IgD-negative memory B cell (primary cell): ENCODE measurements at regions not wholly inside any gene's neighbourhood (a gene's known extent, or its start where the extent isn't known, plus 50 kb on each side); places are given as distances from the start of the nearest gene placed in this dataset.

Experiments
- H3K27ac Mint-ChIP-seq, 3 donors: one replicate each; pipeline ENCODE4 v1.8.0; 2020 to 2022; ENCODE audit warnings: mild to moderate bottlenecking in 3 of 3, mixed read lengths in 3 of 3, moderate library complexity in 1 of 3
- H3K27me3 Mint-ChIP-seq: one replicate; pipeline ENCODE4 v1.8.0; 2021; ENCODE audit warnings: mixed read lengths
- H3K36me3 Mint-ChIP-seq: one replicate; pipeline ENCODE4 v1.8.0; 2020; ENCODE audit warnings: mild to moderate bottlenecking, mixed read lengths
- H3K4me1 Mint-ChIP-seq, 3 donors: one replicate each; pipeline ENCODE4 v1.8.0; 2020 to 2022; ENCODE audit warnings: mixed read lengths in 3 of 3, mild to moderate bottlenecking in 1 of 3
- H3K4me3 Mint-ChIP-seq, 4 donors: one replicate each; pipeline ENCODE4 v1.8.0; 2020 to 2022; ENCODE audit warnings: mild to moderate bottlenecking in 4 of 4, mixed read lengths in 4 of 4, moderate library complexity in 3 of 4
- H3K9me3 Mint-ChIP-seq, 3 donors: one replicate each; pipeline ENCODE4 v1.8.0; 2020 to 2021; ENCODE audit warnings: mixed read lengths in 3 of 3, mild to moderate bottlenecking in 1 of 3

GRCh38 chr4:108264693-108265092 is 96.0 kb upstream of the LEF1 start:
- Mint-ChIP-seq H3K36me3 (no peaks in the 10 kb centered on the region), H3K9me3 (peaks cover 0 to 8% (median 3%) of the 10 kb centered on the region in 3 donors), H3K27ac (no peak overlapping the region), H3K27me3 (no peaks in the 10 kb centered on the region), H3K4me3 (no peak overlapping the region), H3K4me1 (no peaks in the 10 kb centered on the region)

GRCh38 chr4:108263057-108263456 is 94.3 kb upstream of the LEF1 start:
- Mint-ChIP-seq H3K36me3 (no peaks in the 10 kb centered on the region), H3K27me3 (no peaks in the 10 kb centered on the region), H3K4me3 (no peak overlapping the region), H3K4me1 (no peaks in the 10 kb centered on the region), H3K9me3 (peaks cover 0 to 10% (median 3%) of the 10 kb centered on the region in 3 donors), H3K27ac (no peak overlapping the region)

- no peaks in the 10 kb centered on the region for H3K36me3 Mint-ChIP-seq
- no peaks in the 10 kb centered on the region for H3K4me1 Mint-ChIP-seq
- peaks cover 0 to 7% (median 2%) of the 10 kb centered on the region in 3 donors for H3K9me3 Mint-ChIP-seq
- H3K27ac Mint-ChIP-seq: no peak overlapping the region
- H3K27me3 Mint-ChIP-seq: no peaks in the 10 kb centered on the region
- no peak overlapping the region for H3K4me3 Mint-ChIP-seq
Observed at GRCh38 chr4:108261026-108261425, 92.3 kb upstream of the LEF1 start.

GRCh38 chr4:108256538-108256937 is 87.8 kb upstream of the LEF1 start:
- Mint-ChIP-seq H3K27me3 (no peaks in the 10 kb centered on the region), H3K4me3 (no peak overlapping the region), H3K36me3 (no peaks in the 10 kb centered on the region), H3K4me1 (no peaks in the 10 kb centered on the region), H3K27ac (no peak overlapping the region), H3K9me3 (peaks cover 0 to 2% (median 0%) of the 10 kb centered on the region in 3 donors)

- H3K27me3 Mint-ChIP-seq: no peaks in the 10 kb centered on the region
- H3K4me3 Mint-ChIP-seq: no peak overlapping the region
- H3K9me3 Mint-ChIP-seq: peaks cover 0 to 2% (median 0%) of the 10 kb centered on the region in 3 donors
- no peak overlapping the region for H3K27ac Mint-ChIP-seq
- no peaks in the 10 kb centered on the region for H3K36me3 Mint-ChIP-seq
- no peaks in the 10 kb centered on the region for H3K4me1 Mint-ChIP-seq
Observed at GRCh38 chr4:108255203-108255747, 86.5 kb upstream of the LEF1 start.

GRCh38 chr4:108249397-108249796 is 80.7 kb upstream of the LEF1 start:
- Mint-ChIP-seq H3K27ac (no peak overlapping the region), H3K4me1 (no peaks in the 10 kb centered on the region), H3K9me3 (peaks cover 2 to 16% (median 3%) of the 10 kb centered on the region in 3 donors), H3K27me3 (peaks cover 2% of the 10 kb centered on the region), H3K4me3 (no peak overlapping the region), H3K36me3 (no peaks in the 10 kb centered on the region)

GRCh38 chr4:108247387-108248049 is 78.8 kb upstream of the LEF1 start:
- no peaks in the 10 kb centered on the region for H3K4me1 Mint-ChIP-seq
- no peaks in the 10 kb centered on the region for H3K36me3 Mint-ChIP-seq
- peaks cover 2% of the 10 kb centered on the region for H3K27me3 Mint-ChIP-seq
- H3K4me3 Mint-ChIP-seq: no peak overlapping the region
- H3K9me3 Mint-ChIP-seq: peaks cover 2 to 16% (median 3%) of the 10 kb centered on the region in 3 donors
- H3K27ac Mint-ChIP-seq: no peak overlapping the region

- no peaks in the 10 kb centered on the region for H3K4me1 Mint-ChIP-seq
- no peak overlapping the region for H3K4me3 Mint-ChIP-seq
- H3K27me3 Mint-ChIP-seq: peaks cover 2% of the 10 kb centered on the region
- H3K36me3 Mint-ChIP-seq: no peaks in the 10 kb centered on the region
- no peak overlapping the region for H3K27ac Mint-ChIP-seq
- H3K9me3 Mint-ChIP-seq: peaks cover 2 to 13% (median 4%) of the 10 kb centered on the region in 3 donors
Observed at GRCh38 chr4:108244606-108245005, 75.9 kb upstream of the LEF1 start.

GRCh38 chr4:108240366-108240765 is 71.6 kb upstream of the LEF1 start:
- no peaks in the 10 kb centered on the region for H3K36me3 Mint-ChIP-seq
- no peaks in the 10 kb centered on the region for H3K27me3 Mint-ChIP-seq
- no peak overlapping the region for H3K27ac Mint-ChIP-seq
- H3K9me3 Mint-ChIP-seq: peaks cover 0 to 2% (median 0%) of the 10 kb centered on the region in 3 donors
- H3K4me3 Mint-ChIP-seq: no peak overlapping the region
- H3K4me1 Mint-ChIP-seq: no peaks in the 10 kb centered on the region

GRCh38 chr4:108237693-108238092 is 69.0 kb upstream of the LEF1 start:
- Mint-ChIP-seq H3K27me3 (no peaks in the 10 kb centered on the region), H3K27ac (no peak overlapping the region), H3K36me3 (no peaks in the 10 kb centered on the region), H3K4me1 (no peaks in the 10 kb centered on the region), H3K4me3 (no peak overlapping the region), H3K9me3 (peaks cover 0 to 2% (median under 1%) of the 10 kb centered on the region in 3 donors)

- Mint-ChIP-seq H3K27ac (no peak overlapping the region), H3K27me3 (no peaks in the 10 kb centered on the region), H3K4me3 (no peak overlapping the region), H3K4me1 (no peaks in the 10 kb centered on the region), H3K36me3 (no peaks in the 10 kb centered on the region), H3K9me3 (peaks cover 2 to 4% (median 4%) of the 10 kb centered on the region in 3 donors)
Observed at GRCh38 chr4:108236264-108236663, 67.5 kb upstream of the LEF1 start.

GRCh38 chr4:108227923-108228322 is 59.2 kb upstream of the LEF1 start:
- H3K4me3 Mint-ChIP-seq: no peak overlapping the region
- H3K4me1 Mint-ChIP-seq: no peaks in the 10 kb centered on the region
- no peak overlapping the region for H3K27ac Mint-ChIP-seq
- H3K9me3 Mint-ChIP-seq: peaks cover 0 to 13% (median 4%) of the 10 kb centered on the region in 3 donors
- H3K36me3 Mint-ChIP-seq: no peaks in the 10 kb centered on the region
- no peaks in the 10 kb centered on the region for H3K27me3 Mint-ChIP-seq

GRCh38 chr4:108224611-108225053 is 55.9 kb upstream of the LEF1 start:
- Mint-ChIP-seq H3K4me3 (no peak overlapping the region), H3K27me3 (no peaks in the 10 kb centered on the region), H3K4me1 (no peaks in the 10 kb centered on the region), H3K9me3 (peaks cover 0 to 8% (median 0%) of the 10 kb centered on the region in 3 donors), H3K27ac (no peak overlapping the region), H3K36me3 (no peaks in the 10 kb centered on the region)

GRCh38 chr4:108223313-108223712 is 54.6 kb upstream of the LEF1 start:
- Mint-ChIP-seq H3K4me3 (no peak overlapping the region), H3K4me1 (no peaks in the 10 kb centered on the region), H3K9me3 (peaks cover 0 to 8% (median 0%) of the 10 kb centered on the region in 3 donors), H3K27ac (no peak overlapping the region), H3K27me3 (no peaks in the 10 kb centered on the region), H3K36me3 (no peaks in the 10 kb centered on the region)

- Mint-ChIP-seq H3K27me3 (no peaks in the 10 kb centered on the region), H3K36me3 (no peaks in the 10 kb centered on the region), H3K9me3 (peaks cover 3 to 5% (median 4%) of the 10 kb centered on the region in 3 donors), H3K27ac (no peak overlapping the region), H3K4me1 (no peaks in the 10 kb centered on the region), H3K4me3 (no peak overlapping the region)
Observed at GRCh38 chr4:108219998-108220397, 51.3 kb upstream of the LEF1 start.
